NCI-H82 treated with DMSO at 0.1 percent for 48 hours (cell line): ENCODE measurements at regions not wholly inside any gene's neighbourhood (a gene's known extent, or its start where the extent isn't known, plus 50 kb on each side); places are given as distances from the start of the nearest gene placed in this dataset.
"Not testable (repeated sequence)": the region's sequence is repeated elsewhere in the genome, so short reads cannot be mapped to it uniquely, and the experiment has no call there.

Experiments
- DNase-seq: peaks from one replicate; lab custom pipeline; 2025; ENCODE audit not compliant: unreplicated experiment; lab: John Stamatoyannopoulos, UW

DNA sequence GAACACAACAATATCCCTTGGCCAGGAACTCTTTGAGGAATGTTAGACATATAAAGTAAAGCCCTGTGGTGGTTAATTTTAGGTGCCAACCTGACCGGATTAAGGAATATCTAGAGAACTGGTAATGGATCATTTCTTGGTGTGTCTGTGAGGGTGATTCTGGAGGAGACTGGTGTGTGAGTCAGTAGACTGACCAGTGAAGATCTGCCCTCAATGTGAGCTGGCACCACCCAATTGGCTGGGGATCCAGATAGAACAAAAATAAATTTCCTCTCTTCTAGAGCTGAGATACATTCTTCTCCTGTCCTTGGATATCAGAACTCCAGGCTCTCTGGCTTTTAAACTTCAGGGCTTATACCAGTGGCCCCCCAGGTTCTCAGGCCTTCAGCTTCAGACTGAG lies 56.2 kb upstream of the TNPO1 start:
- DNase-seq, result peak; percentile 71

DNA sequence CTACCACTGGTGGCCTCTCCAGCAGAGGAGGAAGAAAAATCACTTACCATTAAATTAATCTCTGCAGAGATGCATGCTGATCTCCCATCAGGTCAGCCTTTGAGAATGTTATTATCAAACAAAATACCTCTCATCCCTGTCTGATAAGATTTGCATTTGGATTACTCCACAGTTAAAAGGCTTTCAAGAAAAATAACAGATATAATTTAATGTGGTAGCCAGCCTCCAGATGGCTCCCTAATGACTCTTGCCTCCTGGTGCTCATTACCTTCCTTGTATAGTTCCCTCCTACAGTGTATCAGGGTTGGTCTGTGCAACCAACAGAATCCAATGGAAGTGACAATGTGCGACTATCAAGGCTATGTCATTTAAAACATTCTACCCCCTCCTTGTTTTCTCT lies 63.6 kb upstream of the TNPO1 start:
- DNase-seq, result peak; percentile 85

DNA sequence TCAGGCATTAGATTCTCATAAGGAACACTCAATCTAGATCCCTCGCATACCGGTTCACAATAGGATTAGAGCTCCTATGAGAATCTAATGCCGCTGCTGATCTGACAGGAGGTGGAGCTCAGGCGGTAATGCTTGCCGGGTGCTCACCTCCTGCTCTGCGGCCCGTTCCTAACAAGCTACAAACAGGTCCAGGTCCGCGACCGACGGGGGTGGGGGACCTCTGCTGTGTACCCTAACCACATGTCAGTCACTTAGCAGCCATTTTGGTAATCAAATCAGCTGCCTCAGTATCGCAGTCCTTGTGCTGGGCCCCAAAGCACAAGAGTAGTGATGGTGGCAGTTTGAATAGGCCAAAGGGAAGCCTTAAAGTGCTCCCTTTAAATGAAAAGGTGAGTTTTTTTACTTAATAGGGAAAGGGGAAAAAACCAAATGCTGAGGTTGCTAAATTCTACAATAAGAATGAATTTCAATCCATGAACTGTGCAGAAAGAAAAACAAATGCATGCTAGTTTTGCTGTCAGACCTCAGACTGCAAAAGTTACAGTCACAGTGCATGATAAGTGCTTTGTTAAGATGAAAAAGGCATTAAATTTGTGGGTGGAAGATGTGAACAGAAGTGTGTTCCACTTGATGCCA lies 67.0 kb upstream of the TNPO1 start:
- no peak for DNase-seq

DNA sequence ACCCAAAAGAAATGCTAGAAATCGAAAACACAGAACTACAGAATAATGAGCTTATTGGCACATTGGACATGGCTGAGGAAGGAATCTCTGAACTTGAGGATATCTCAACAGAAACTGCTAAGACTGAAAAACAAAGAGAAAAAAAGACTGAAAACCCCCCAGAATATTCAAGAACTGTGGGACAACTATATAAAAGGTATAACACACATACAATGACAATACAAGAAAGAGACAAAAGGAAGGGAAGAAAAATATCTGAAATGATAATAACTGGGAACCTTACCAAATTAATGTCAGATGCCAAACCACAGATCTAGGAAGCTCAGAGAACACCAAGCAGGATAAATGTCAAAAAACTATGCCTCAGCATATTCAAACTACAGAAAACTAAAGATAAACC lies 68.6 kb upstream of the TNPO1 start:
- DNase-seq, result no peak

DNA sequence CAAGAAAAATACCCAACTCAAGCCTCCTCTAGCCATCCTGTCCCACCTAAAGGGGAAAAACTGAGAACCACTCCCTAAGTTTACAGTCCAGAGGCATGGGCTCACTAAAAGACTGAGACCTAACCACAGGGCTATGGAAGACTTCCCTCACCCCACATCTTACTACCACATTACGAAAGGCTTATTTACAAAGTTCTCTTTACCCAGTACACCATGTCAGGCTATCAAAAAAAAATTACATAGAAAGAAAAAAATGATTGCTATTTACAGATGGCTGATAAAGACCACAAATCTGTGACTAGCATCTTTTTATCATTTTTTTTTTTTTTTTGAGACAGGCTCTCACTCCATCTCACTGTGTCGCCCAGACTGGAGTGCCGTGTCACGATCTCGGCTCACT lies 69.7 kb upstream of the TNPO1 start:
- DNase-seq, result no peak

DNA sequence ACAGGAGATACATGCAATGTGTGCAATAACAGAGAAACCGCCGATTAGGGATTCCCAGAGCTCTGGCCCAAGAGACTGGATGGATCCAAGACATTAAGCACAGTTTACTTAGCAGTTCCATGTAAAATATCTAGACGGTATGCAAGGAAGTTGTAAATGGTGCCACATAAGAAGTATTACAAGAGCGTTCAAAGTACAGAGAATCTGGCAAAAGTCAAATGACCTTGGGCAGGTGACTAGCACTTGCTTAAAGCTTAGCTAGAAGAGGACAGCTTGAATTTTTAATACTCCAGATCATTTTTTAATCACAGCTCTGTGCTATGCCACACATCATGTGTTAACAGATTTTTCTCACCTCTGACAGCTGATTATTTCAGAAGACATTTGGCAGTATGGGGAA lies 72.3 kb upstream of the TNPO1 start:
- no peak for DNase-seq

DNA sequence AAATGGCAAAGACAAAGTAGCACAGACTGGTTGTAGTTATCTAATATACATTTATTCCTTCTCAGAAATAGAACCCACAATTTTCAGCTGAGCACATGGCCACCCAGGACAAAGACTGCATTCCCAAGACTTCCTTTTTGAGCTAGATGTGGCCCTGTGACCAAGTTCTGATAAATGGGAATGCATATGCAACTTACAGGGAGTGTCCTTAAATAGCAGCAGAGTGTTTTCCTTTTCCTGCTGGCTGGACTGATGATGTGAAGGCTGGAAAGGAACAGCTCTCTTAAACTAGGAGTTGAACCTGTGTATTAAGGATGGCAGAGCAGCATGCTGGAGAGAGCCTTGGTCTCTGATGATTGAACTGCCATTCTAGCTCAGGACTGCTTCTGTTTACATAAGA lies 74.7 kb upstream of the TNPO1 start:
- DNase-seq, result no peak

DNA sequence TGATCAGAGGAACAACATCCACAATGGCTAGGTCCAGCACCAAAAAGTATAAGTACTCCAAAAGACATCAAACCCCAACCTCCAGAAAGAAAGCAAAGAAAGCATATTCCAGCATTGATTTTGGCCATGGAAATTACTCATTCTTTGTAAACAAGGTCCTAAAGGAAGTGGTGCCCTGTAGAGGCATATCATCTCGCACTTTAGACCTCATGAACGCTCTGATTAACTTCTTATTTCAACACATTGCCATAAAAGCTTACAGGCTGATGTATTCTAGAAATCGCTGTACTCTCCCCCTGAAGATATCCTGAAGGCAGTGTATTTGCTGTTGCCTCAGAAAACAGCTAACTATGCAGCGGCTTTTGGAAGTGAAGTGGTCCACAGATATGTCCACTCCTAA lies 82.7 kb upstream of the TNPO1 start:
- DNase-seq, result no peak

DNA sequence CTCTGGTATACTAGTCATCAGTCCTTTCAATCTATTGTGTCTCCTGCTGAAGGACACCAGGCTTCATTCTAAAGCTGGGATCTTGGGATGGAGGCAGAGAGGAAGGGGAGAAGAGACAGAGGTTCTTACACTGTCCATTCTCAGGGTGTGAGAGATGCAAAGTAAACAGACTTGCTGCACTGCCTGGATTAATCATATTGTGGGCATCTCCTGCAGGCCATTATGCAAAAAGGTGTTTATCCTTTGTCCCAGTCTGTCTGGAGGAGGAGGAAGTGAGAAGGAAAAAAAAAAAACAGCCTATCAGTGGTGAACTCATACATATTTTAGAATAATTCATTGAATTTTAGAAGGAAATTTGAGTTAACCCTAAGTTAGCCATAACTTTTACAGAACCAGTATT lies 92.9 kb upstream of the TNPO1 start:
- DNase-seq, result no peak

DNA sequence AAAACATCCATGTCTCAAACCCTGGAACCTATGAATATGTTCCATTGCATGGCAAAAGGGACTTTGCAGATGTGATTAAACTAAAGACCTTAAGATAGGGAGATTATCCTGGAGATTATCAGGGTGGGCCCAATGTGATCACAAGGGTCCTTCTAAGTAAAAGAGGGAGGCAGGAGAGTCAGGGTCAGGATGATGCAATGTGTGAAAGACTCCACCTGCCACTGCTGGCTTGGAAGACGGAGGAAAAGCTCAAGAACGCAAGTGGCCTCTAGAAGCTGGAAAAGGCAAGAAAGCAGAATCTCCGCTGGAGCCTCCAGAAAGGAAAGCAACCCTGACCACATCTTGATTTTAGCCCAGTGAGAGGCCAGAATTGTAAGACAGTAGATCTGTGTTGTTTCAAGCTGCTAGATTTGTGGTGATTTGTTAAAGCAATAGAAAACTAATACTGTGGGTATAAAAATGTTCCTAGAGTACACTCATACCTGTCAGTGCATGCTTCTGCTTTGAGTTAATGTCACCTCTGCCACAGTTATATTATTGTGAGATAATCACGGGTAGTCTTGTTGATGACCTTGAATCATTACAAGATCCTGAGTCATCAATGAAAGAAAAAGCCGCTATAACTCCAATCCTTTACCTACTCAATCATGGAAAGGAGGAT lies 93.5 kb upstream of the TNPO1 start:
- peak; percentile 97 for DNase-seq

DNA sequence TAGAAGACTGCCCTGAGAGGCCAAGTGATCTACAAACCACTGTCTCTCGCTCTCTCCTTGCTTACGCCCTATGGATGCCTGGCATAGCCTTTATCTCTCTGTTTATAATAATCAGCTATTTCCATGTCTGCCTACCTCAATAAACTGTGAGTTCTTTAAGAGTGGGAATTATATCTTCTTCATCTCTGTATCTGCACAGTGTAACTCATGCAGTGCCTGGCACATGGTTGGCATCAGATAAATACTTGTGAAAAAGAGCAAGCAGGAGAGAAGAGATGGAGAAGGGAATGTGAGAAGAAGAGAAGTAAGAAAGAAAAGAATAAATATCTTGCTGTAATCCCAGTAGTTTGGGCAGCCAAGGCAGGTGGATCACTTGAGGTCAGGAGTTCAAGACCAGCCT lies 94.6 kb upstream of the TNPO1 start:
- no peak for DNase-seq

DNA sequence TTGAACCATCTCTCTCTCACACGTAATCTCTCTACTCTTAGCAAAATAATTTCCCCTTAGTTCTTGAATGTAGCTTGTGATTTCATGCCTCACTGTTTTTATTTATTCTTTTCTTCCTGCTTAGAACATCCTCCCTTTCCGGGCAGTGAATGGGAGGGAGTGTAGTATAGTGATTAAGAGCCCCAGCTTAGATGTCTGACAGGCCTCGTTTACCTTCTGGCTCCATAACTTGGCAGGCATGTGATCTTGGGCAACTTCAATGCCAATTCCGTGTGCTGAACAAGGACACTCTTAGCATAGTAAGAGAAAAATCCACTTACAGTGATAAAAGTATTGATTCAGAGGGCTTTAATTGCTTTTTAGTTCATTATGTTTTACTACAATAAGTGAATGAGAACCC lies 96.3 kb upstream of the TNPO1 start:
- no peak for DNase-seq

DNA sequence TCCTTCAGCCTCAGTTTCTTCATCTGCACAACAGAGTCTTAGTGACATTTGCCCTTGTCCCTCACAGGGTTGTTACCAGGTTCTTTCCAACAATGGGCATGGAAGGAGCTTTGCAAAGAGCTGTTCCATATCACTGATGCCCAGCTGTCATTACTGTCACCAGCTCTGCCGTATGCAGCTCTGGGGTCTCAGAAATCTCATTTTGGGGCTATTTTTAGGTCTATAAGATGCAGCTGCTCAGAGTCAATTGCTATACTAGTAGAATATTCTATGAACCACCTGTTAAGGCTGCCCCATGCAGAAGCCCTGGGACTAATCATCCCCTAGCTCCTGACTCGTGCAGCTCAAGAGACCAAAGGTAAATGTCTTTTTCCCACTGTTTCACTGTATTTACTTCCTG lies 105.1 kb upstream of the TNPO1 start:
- no peak for DNase-seq

DNA sequence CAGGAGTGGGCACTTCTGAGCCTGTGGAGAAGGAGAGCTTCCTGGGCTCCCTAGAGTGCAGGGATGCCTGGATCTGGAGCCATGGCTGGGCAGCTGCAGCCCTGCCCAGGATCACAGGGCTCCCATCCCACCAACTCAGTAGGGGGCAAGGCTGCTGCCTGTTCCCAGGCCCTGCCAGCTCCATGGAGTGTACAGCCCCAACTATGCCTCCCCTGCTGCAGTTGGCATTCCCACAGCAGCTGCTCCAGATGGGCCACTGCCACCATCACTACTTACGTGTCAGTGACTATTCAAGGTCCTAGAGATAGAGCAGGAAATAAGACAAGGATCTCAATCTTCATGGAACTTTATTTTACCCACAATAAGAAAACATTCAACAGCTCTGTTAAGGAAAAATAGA lies 107.1 kb upstream of the TNPO1 start:
- no peak for DNase-seq

DNA sequence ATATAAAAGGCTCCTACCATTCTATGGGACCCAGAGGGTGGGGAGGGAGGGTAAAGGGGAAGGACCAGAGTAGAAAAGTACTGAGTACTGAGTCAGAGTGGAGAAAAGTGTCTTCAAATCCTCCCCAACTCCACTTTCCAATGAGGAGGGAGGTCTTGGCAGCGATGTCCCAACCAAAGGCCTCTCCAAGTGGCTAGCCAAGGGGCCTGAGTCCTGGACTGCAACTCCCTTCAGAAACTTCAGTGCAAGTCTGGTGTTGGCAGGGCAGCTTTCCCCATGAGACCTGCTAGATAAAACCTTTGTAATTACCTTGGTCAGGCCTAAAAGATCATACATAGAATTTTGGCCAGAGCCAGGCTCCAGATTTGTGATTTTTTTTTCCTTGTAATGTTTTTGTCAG lies 111.3 kb upstream of the TNPO1 start:
- DNase-seq, result no peak

DNA sequence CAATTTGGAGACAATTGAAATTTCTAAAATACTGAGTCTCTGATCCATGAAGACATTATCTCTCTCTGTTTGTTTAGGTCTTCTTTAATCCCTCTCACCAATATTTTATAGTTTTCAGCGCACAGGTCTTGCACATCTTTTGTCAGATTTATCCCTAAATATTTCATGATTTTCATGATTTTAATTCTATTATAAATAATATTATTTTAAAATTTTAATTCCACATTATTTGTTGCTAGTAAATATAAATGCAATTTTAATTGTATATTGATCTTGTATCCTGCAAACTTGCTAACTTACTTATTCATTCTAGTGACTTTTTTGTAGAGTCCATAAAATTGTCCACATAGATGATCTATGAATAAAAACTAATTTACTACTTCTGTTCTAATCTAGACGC lies 112.6 kb upstream of the TNPO1 start:
- DNase-seq, result no peak

DNA sequence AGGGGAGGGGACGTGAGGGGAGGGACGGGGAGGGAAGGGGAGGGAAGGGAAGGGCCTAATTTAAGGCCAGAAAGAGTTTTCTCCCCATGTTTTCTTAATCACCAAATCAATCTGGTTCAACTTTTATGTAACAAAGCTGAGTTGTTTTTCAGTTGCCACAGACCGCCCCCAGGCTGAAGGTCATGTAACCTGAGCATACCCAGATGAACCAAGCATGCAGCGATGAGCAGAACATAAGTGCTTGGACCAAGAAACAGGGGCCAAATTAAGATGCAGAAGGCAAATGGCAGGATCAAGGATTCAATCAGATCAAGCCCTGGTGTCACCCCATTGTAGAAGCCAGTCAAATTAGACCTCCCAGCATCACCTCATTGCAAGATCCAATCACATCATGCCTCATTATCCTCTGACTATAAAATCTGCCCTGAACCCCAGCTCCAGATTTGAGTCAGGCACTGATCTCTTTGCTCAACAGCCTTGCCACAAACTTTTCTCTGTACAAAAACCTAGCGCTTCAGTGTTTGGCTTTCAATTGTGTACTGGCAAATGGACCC lies 113.5 kb upstream of the TNPO1 start:
- DNase-seq, result no peak

DNA sequence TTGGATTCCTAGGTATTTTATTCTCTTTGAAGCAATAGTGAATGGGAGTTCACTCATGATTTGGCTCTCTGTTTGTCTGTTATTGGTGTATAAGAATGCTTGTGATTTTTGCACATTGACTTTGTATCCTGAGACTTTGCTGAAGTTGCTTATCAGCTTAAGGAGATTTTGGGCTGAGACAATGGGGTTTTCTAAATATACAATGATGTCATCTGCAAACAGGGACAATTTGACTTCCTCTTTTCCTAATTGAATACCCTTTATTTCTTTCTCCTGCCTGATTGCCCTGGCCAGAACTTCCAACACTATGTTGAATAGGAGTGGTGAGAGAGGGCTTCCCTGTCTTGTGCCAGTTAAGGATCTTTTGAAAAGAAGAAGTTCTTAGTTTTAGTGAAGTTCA lies 114.4 kb upstream of the TNPO1 start:
- DNase-seq, result not testable (repeated sequence)

DNA sequence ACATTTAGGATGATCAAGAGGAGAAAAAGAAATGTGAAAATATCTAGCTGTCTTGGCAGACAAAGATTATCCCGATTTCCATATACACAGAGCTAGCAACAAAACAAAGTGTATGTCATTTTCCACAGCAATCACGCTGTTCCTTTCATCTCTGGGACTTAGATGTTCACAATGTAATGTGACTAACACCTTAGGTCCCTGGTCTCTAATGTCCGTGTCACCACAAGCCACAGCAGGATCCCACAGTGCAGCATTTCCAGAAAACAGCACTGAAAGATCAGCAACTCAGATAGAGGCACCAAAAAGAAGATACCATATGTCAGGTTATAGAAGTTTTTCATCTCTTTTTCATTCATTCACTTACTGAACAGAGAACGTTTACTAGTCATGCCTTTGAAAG lies 118.0 kb upstream of the TNPO1 start:
- DNase-seq, result no peak

DNA sequence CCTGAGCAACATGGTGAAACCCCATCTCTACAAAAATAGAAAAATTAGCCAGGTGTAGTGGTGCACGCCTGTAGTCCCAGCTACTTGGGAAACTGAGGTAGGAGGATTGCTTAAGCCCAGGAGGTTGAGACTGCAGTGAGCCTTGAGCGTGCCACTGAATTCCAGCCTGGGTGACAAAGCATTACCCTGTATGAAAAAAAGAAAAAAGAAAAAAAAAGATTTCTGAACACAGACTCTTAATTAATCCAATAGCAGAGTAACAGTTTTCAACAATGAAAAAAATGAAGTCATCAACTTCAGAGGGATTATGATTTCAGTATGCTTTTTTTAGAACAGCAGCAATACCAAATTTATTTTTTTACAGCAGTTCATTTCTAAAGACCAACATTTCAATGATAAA lies 118.8 kb upstream of the TNPO1 start:
- DNase-seq, result no peak

DNA sequence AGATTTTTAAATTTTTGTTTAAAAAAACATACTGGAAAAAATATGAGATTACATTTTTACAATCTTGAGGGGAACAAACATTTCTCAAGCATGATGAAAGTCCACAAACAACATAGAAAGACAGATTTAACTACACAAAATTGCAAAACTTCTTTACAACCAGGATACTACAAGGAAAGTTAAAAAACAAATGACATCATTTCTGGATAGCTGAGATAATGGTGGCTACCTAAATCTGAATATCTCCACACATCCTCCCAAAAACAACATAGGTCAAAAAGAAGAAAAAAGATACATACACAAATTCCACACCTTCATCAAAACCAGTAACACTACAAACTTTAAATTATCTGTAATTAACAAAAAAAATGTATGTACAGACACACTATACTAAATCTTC lies 120.8 kb upstream of the TNPO1 start:
- no peak for DNase-seq

DNA sequence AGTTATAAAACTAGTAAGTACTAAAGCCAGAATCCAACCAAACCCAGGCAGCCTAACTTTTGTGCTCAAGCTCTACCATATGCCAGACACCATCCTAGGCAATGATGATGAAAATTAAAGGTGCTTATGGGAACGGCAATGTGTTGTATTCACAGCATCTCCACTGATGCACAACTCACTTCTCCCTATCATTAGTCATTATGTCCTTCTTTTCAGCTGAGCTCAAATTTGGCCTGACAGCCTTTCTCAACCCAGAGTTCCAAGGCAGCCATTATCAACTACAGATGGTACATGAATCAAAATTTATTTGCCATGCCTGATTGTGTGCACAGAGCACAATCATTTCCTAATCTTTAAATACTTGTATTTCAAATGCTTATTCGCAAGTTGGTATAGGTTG lies 121.6 kb upstream of the TNPO1 start:
- DNase-seq, result no peak
